ENCODE measurements at regions not wholly inside any gene's neighbourhood (a gene's known extent, or its start where the extent isn't known, plus 50 kb on each side); places are given as distances from the start of the nearest gene placed in this dataset.
A peak's percentile ranks its signal among the peaks of the same experiment; 100 is the strongest.

DNA sequence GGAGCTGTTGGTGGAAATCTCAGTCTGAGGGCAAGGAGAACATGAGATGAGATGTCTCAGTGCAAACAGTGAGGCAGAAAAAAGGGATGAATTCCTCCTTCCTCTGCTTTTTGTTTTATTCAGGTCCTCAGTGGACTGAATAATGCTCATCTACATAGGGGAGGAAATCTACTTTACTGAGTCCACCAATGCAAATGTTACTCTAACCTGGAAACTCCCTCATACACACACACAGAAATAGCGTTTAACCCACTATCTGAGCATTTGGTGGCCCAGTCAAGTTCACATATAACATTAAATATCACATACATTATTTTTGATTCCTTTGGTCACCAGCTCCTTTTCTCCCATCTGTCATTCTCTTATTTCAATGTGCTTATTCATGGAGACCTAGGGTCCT lies 418.8 kb downstream of the TMEM135 start:
- Histone ChIP-seq H3K4me2 (ENCODE audit: low read depth, low read length) (no peak overlapping the region), H3K27ac (ENCODE audit: low read length) (no peak overlapping the region), H3K4me3 (ENCODE audit: low read length) (no peak overlapping the region), H3K4me1 (ENCODE audit: low read length) (peaks cover 31% of the 10 kb centered on the region), H2AFZ (ENCODE audit: low read length) (no peak overlapping the region), H4K20me1 (ENCODE audit: insufficient read depth, low read length) (no peaks in the 10 kb centered on the region), H3K9ac (ENCODE audit: low read length) (no peak overlapping the region), H3K79me2 (ENCODE audit: low read length) (no peaks in the 10 kb centered on the region), H3K36me3 (replicated peaks; ENCODE audit: insufficient read depth, low read length) (no peaks in the 10 kb centered on the region), H3K9me2 (replicated peaks; ENCODE audit: insufficient read depth, low read length) (no peaks in the 10 kb centered on the region), H3K9me3 (replicated peaks; ENCODE audit: insufficient read depth, low read length) (no peaks in the 10 kb centered on the region), H3K27me3 (replicated peaks; ENCODE audit: insufficient read depth, low read length) (no peaks in the 10 kb centered on the region), H3F3A (ENCODE audit: insufficient read depth, low read length) (peaks cover 17% of the 10 kb centered on the region)
- TF ChIP-seq EZH2phosphoT487 (IDR thresholded peaks at IDR 0.05; ENCODE audit: low read length) (no peak), EZH2 (optimal IDR thresholded peaks at IDR 0.05; ENCODE audit: low read depth, low read length) (no peak), CTCF (IDR thresholded peaks at IDR 0.05; ENCODE audit: low read length) (no peak)
- no peak for DNase-seq

DNA sequence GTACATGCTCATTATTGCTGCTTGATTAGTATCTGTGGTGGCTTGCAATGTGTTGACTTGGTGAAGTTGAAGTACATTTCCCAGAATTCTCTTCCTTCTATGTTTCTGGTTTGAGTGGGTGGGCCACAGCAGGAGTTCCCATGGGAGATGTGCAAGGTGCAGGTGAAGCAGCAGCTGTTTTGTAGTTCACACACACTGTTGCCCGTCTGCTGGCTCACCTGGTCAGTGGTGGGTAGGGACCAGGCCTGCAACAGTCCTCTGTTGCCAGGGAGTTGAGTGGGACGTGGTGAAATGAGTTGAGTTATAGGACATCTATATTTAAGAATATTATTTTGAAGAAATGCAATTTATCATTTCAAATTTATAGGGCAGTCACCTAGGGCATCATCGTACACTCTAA lies 417.4 kb downstream of the TMEM135 start:
- peaks cover 31% of the 10 kb centered on the region for H3K4me1 ChIP-seq (ENCODE audit: low read length)

DNA sequence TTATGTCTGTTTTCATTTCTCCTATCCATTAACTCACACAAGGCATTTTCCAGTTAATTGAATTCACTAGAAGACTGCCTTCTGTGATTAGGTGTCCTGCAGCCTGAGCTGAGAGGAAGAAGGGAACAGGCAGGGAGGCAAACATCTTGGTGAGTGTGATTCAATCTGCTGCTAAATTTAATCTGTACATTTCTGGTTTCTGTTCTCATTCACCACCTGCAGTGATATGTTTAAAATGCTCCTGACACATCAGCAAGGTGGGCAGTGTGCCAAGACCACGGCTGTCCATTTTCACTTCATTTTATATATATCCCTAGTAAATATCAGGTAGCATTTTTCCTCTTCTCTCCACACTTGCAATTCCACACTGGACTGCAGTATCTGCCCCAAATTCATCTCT lies 416.5 kb downstream of the TMEM135 start:
- Histone ChIP-seq H2AFZ (ENCODE audit: low read length) (peak overlapping the region; percentile 59), H3K36me3 (replicated peaks; ENCODE audit: insufficient read depth, low read length) (no peaks in the 10 kb centered on the region), H3F3A (ENCODE audit: insufficient read depth, low read length) (peaks cover 17% of the 10 kb centered on the region), H3K79me2 (ENCODE audit: low read length) (no peaks in the 10 kb centered on the region), H4K20me1 (ENCODE audit: insufficient read depth, low read length) (no peaks in the 10 kb centered on the region), H3K4me1 (ENCODE audit: low read length) (peaks cover 30% of the 10 kb centered on the region), H3K9me3 (replicated peaks; ENCODE audit: insufficient read depth, low read length) (no peaks in the 10 kb centered on the region), H3K4me2 (ENCODE audit: low read depth, low read length) (peak overlapping the region; percentile 89), H3K27ac (ENCODE audit: low read length) (peak overlapping the region; percentile 93), H3K9me2 (replicated peaks; ENCODE audit: insufficient read depth, low read length) (no peaks in the 10 kb centered on the region), H3K27me3 (replicated peaks; ENCODE audit: insufficient read depth, low read length) (no peaks in the 10 kb centered on the region), H3K9ac (ENCODE audit: low read length) (peak overlapping the region; percentile 45; the same call in 1 of the 2 replicates), H3K4me3 (ENCODE audit: low read length) (peak overlapping the region; percentile 36)
- DNase-seq: peak; percentile 84
- TF ChIP-seq EZH2phosphoT487 (IDR thresholded peaks at IDR 0.05; ENCODE audit: low read length) (no peak), CTCF (IDR thresholded peaks at IDR 0.05; ENCODE audit: low read length) (no peak), EZH2 (optimal IDR thresholded peaks at IDR 0.05; ENCODE audit: low read depth, low read length) (no peak)

More for the DNA sequence above, 417.4 kb downstream of the TMEM135 start:
- no peaks in the 10 kb centered on the region for H4K20me1 ChIP-seq (ENCODE audit: insufficient read depth, low read length)
- H3F3A ChIP-seq (ENCODE audit: insufficient read depth, low read length): peaks cover 17% of the 10 kb centered on the region
- peak overlapping the region; percentile 9; the same call in 1 of the 2 replicates for H2AFZ ChIP-seq (ENCODE audit: low read length)
- no peaks in the 10 kb centered on the region for H3K9me3 ChIP-seq (replicated peaks; ENCODE audit: insufficient read depth, low read length)
- H3K27me3 ChIP-seq (replicated peaks; ENCODE audit: insufficient read depth, low read length): no peaks in the 10 kb centered on the region
- H3K27ac ChIP-seq (ENCODE audit: low read length): peak overlapping the region; percentile 93; the same call in 1 of the 2 replicates
- no peak for TF ChIP-seq CTCF (IDR thresholded peaks at IDR 0.05; ENCODE audit: low read length)
- TF ChIP-seq EZH2 (optimal IDR thresholded peaks at IDR 0.05; ENCODE audit: low read depth, low read length): no peak
- no peak for TF ChIP-seq EZH2phosphoT487 (IDR thresholded peaks at IDR 0.05; ENCODE audit: low read length)
- DNase-seq: no peak
- no peaks in the 10 kb centered on the region for H3K79me2 ChIP-seq (ENCODE audit: low read length)
- no peaks in the 10 kb centered on the region for H3K9me2 ChIP-seq (replicated peaks; ENCODE audit: insufficient read depth, low read length)
- H3K9ac ChIP-seq (ENCODE audit: low read length): peak overlapping the region; percentile 41; the same call in 1 of the 2 replicates
- peak overlapping the region; percentile 89 for H3K4me2 ChIP-seq (ENCODE audit: low read depth, low read length)
- no peak overlapping the region for H3K4me3 ChIP-seq (ENCODE audit: low read length)
- no peaks in the 10 kb centered on the region for H3K36me3 ChIP-seq (replicated peaks; ENCODE audit: insufficient read depth, low read length)

All from MM.1S (cell line).